ENCODE measurements at regions not wholly inside any gene's neighbourhood (a gene's known extent, or its start where the extent isn't known, plus 50 kb on each side); places are given as distances from the start of the nearest gene placed in this dataset.

DNA sequence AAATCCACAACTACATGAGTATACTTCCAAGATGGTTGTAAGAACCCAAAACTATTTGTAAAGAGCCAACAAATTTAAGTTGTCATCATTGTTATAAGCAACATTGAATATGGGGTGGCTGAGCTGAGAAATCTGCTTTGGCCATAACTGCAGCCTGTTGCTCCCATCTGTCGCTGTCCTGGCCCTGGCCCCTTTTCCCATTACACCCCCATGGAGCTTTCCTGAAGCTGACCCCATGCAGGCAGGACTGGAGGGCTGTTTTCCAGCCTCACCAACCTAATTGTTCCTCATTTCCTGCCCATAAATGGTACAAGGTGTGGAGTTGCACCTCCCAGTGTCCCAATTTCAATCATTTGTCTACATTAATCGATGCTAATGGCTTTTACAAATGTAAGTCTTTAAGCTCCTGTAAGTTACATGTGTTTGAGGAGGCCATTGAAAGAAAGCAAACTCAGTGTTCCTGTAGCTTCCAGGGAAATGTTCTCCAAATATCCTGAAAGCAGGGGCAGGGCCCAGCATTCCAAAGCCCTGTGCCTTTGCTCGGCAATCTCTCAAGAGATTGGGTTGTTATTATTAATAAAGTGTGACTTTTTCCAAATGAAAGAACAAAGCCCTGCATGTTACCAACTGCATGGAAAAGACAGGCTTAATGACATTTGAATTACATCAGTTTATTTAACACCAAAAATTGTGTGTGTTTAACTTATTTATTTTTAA, 545.9 kb downstream of the PLPP3 start:
- H3K4me3 ChIP-seq (ENCODE audit: low read depth, low read length): no peak overlapping the region
- in situ Hi-C loops (cut with HindIII; ENCODE audit: low pct_ligation_motif_present, low sequenced_read_pairs): no loop called here
- TF ChIP-seq, protein P1, sequence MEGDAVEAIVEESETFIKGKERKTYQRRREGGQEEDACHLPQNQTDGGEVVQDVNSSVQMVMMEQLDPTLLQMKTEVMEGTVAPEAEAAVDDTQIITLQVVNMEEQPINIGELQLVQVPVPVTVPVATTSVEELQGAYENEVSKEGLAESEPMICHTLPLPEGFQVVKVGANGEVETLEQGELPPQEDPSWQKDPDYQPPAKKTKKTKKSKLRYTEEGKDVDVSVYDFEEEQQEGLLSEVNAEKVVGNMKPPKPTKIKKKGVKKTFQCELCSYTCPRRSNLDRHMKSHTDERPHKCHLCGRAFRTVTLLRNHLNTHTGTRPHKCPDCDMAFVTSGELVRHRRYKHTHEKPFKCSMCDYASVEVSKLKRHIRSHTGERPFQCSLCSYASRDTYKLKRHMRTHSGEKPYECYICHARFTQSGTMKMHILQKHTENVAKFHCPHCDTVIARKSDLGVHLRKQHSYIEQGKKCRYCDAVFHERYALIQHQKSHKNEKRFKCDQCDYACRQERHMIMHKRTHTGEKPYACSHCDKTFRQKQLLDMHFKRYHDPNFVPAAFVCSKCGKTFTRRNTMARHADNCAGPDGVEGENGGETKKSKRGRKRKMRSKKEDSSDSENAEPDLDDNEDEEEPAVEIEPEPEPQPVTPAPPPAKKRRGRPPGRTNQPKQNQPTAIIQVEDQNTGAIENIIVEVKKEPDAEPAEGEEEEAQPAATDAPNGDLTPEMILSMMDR (IDR thresholded peaks at IDR 0.05; ENCODE audit: low read depth, low read length, missing control alignments): no peak

DNA sequence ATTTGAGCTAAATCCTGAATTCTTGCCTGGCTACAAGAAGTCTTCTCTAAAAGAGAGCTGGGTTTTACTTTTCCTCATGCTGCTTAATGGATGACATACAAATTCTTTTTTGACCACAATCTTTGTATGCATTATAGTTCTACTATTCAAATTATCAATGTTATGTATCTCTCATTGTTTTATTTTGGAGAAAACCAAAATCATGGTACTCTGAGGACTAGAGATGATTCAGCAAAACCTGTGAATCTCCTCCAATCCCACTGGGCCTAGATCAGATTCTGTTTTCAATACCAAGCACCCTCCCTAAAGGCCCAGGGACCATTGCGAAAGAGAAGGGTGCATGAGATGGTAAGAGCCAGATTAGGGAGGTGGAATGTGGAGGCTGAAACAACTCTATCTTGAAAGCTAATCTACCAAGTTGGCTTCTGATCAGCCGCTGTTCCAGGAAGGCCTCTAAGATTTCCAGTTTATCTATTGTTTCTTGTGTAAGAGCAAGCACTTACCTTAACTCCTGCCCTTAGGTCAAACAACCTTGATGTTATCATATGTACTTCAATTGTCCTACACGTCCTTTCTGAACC, 547.2 kb downstream of the PLPP3 start:
- H3K4me3 ChIP-seq (ENCODE audit: low read depth, low read length): no peak overlapping the region
- H3K27me3 ChIP-seq (replicated peaks): no peaks in the 10 kb centered on the region
- in situ Hi-C loops (cut with HindIII; ENCODE audit: low pct_ligation_motif_present, low sequenced_read_pairs): no loop called here
- DNase-seq: no peak
- TF ChIP-seq, protein P1 (IDR thresholded peaks at IDR 0.05; ENCODE audit: low read depth, low read length, missing control alignments): no peak
- no peak overlapping the region for H3K27ac ChIP-seq
- H3K36me3 ChIP-seq (replicated peaks): no peaks in the 10 kb centered on the region

More for the DNA sequence above, 545.9 kb downstream of the PLPP3 start:
- Histone ChIP-seq H3K27ac (no peak overlapping the region), H3K36me3 (replicated peaks) (no peaks in the 10 kb centered on the region), H3K27me3 (replicated peaks) (no peaks in the 10 kb centered on the region)
- no peak for DNase-seq

GRCh38 chr1:56031001-56031400, 548.4 kb downstream of the PLPP3 start:
- H3K27ac ChIP-seq: no peak overlapping the region
- in situ Hi-C loops (cut with HindIII; ENCODE audit: low pct_ligation_motif_present, low sequenced_read_pairs): no loop called here
- TF ChIP-seq, protein P1 (IDR thresholded peaks at IDR 0.05; ENCODE audit: low read depth, low read length, missing control alignments): no peak
- H3K27me3 ChIP-seq (replicated peaks): no peaks in the 10 kb centered on the region
- no peak for DNase-seq
- H3K4me3 ChIP-seq (ENCODE audit: low read depth, low read length): no peak overlapping the region
- H3K36me3 ChIP-seq (replicated peaks): no peaks in the 10 kb centered on the region

GRCh38 chr1:56029319-56030003, 549.9 kb downstream of the PLPP3 start:
- H3K4me3 ChIP-seq (ENCODE audit: low read depth, low read length): no peak overlapping the region
- H3K36me3 ChIP-seq (replicated peaks): no peaks in the 10 kb centered on the region
- in situ Hi-C loops (cut with HindIII; ENCODE audit: low pct_ligation_motif_present, low sequenced_read_pairs): no loop called here
- TF ChIP-seq, protein P1 (IDR thresholded peaks at IDR 0.05; ENCODE audit: low read depth, low read length, missing control alignments): no peak
- no peaks in the 10 kb centered on the region for H3K27me3 ChIP-seq (replicated peaks)
- no peak overlapping the region for H3K27ac ChIP-seq
- no peak for DNase-seq

DNA sequence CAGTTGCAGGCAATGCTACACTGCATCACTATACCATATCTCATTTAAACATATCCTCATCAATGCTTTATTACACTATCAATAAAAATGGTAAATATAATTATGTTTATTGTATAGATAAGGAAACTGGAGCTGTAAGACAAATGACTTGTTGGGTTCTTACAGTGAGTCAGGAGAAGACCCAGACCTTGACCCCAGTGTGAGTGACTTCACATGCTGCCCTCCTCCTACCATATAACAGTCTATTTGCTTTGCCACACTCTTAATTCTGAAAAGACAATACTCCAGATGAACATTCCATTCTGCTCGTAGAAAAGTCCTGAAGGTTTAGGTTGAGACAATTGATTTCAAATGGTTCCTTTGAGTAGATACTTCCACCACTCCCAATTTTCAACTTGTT, 550.5 kb downstream of the PLPP3 start:
- Histone ChIP-seq H3K27ac (no peak overlapping the region), H3K4me3 (ENCODE audit: low read depth, low read length) (no peak overlapping the region), H3K36me3 (replicated peaks) (no peaks in the 10 kb centered on the region), H3K27me3 (replicated peaks) (no peaks in the 10 kb centered on the region)
- in situ Hi-C loops (cut with HindIII; ENCODE audit: low pct_ligation_motif_present, low sequenced_read_pairs): no loop called here
- TF ChIP-seq, protein P1 (IDR thresholded peaks at IDR 0.05; ENCODE audit: low read depth, low read length, missing control alignments): no peak
- DNase-seq: no peak
